A549 (cell line): ENCODE measurements at regions not wholly inside any gene's neighbourhood (a gene's known extent, or its start where the extent isn't known, plus 50 kb on each side); places are given as distances from the start of the nearest gene placed in this dataset.

Source experiments
- ATAC-seq, 2 experiments: fragments of 200-7000 bp in 1 of 2; fragments of >200 bp in 1 of 2; cut with Nextera tagmentation in 1 of 2; cut with Tn5 transposase in 1 of 2; 3 replicates each; pipeline versions ENCODE4 v1.8.0 to v1.9.1; 2018 to 2020; ENCODE audit warnings: mild to moderate bottlenecking in 1 of 2, moderate library complexity in 1 of 2
- CTCF ChIA-PET: fragments of 300-600 bp; sonication (Branson Sonifier 250); formaldehyde crosslinking; extraction: SDS; loops from one replicate; lab custom pipeline; 2021; ENCODE audit warnings: antibody characterized with exemption, inconsistent platforms; lab: Yijun Ruan, JAX
- POLR2A ChIA-PET: fragments of 350-600 bp; formaldehyde crosslinking; extraction: SDS; loops from one replicate; lab custom pipeline; 2021; ENCODE audit warnings: antibody characterized with exemption, inconsistent platforms; lab: Yijun Ruan, JAX
- DNase-seq, 2 experiments: peaks; one replicate each; pipeline versions ENCODE4 v3.0.0 to v3.0.0-alpha.2; 2011 to 2016; ENCODE audit warnings: low read depth in 1 of 2, low spot score in 1 of 2
- FAIRE-seq: peaks from 2 replicates; lab custom pipeline; 2011; peaks lifted over from hg19 to GRCh38; lab: Jason Lieb, UNC
- H3K27ac ChIP-seq, 2 experiments: fragments of >200 bp; sonication (Bioruptor Twin); formaldehyde crosslinking; 3 replicates each; pipeline ENCODE4 v1.5.1; 2016 to 2017
- H3K4me1 ChIP-seq: fragments of >200 bp; sonication (Bioruptor Twin); formaldehyde crosslinking; 3 replicates; pipeline ENCODE4 v1.6.1; 2016
- H3K4me2 ChIP-seq: fragments of >200 bp; sonication (Bioruptor Twin); formaldehyde crosslinking; 3 replicates; pipeline ENCODE4 v1.6.1; 2016
- H3K4me3 ChIP-seq: fragments of >200 bp; sonication (Bioruptor Twin); formaldehyde crosslinking; 3 replicates; pipeline ENCODE4 v1.5.1; 2016
- H3K9me3 ChIP-seq: fragments of >200 bp; sonication (Bioruptor Twin); formaldehyde crosslinking; 3 replicates; pipeline ENCODE4 v1.6.1; 2016
- BHLHE40 ChIP-seq: IDR thresholded peaks from 2 replicates; pipeline ENCODE4 v1.6.1; 2012; ENCODE audit warnings: low read depth, low read length, inconsistent platforms
- CHD4 ChIP-seq: fragments of 200-600 bp; sonication (generic); IDR thresholded peaks from 2 replicates; pipeline ENCODE4 v1.6.1; 2016; ENCODE audit warnings: antibody characterized with exemption, mild to moderate bottlenecking, borderline replicate concordance
- EHMT2 ChIP-seq: fragments of 200-600 bp; sonication (generic); IDR thresholded peaks from 2 replicates; pipeline ENCODE4 v1.6.1; 2016; ENCODE audit warnings: antibody characterized with exemption, low read depth, mild to moderate bottlenecking, moderate library complexity
- EP300 ChIP-seq, 2 experiments: fragments of >200 bp; sonication (Bioruptor Twin); formaldehyde crosslinking; IDR thresholded peaks; 2 replicates in 1 of 2; 3 replicates in 1 of 2; pipeline ENCODE4 v1.6.1; 2016 to 2017
- FOSB ChIP-seq: fragments of 250-450 bp; sonication (Bioruptor Pico); IDR thresholded peaks from 2 replicates; pipeline ENCODE4 v1.5.0; 2020; ENCODE audit warnings: mild to moderate bottlenecking, moderate library complexity
- HDAC2 ChIP-seq: fragments of 200-600 bp; sonication (generic); IDR thresholded peaks from 2 replicates; pipeline ENCODE4 v1.6.1; 2016
- HEYL ChIP-seq: fragments of 250-450 bp; sonication (Bioruptor Pico); IDR thresholded peaks from 2 replicates; pipeline ENCODE4 v1.8.0; 2021; ENCODE audit warnings: mild to moderate bottlenecking, moderate library complexity
- JUNB ChIP-seq: fragments of >200 bp; sonication (Bioruptor Twin); formaldehyde crosslinking; IDR thresholded peaks from 2 replicates; pipeline ENCODE4 v1.6.1; 2016
- KDM1A ChIP-seq: fragments of 200-600 bp; sonication (generic); IDR thresholded peaks from 2 replicates; pipeline ENCODE4 v1.6.1; 2016; ENCODE audit warnings: low read depth, mild to moderate bottlenecking
- MAFK ChIP-seq: fragments of 450-650 bp; IDR thresholded peaks from 2 replicates; pipeline ENCODE4 v1.6.1; 2014; ENCODE audit not compliant: partially characterized antibody
- MAZ ChIP-seq: fragments of 150-350 bp; IDR thresholded peaks from 2 replicates; pipeline ENCODE4 v1.6.1; 2014; ENCODE audit warnings: antibody characterized with exemption, low read depth, low read length, borderline replicate concordance
- NFE2L2 ChIP-seq: fragments of 150-350 bp; conservative IDR thresholded peaks from 2 replicates; pipeline ENCODE4 v1.6.1; 2014; ENCODE audit warnings: low read length
- NPAS2 ChIP-seq: fragments of 250-450 bp; sonication (Bioruptor Pico); IDR thresholded peaks from 2 replicates; pipeline ENCODE4 v1.8.0; 2022; ENCODE audit warnings: mild to moderate bottlenecking, moderate library complexity, borderline replicate concordance
- POLR2A ChIP-seq: IDR thresholded peaks from 2 replicates; pipeline ENCODE4 v1.6.1; 2012; ENCODE audit warnings: mild to moderate bottlenecking, low read length
- RAD21 ChIP-seq, 2 experiments: fragments of >200 bp in 1 of 2; sonication (Bioruptor Twin) in 1 of 2; formaldehyde crosslinking in 1 of 2; IDR thresholded peaks in 1 of 2; conservative IDR thresholded peaks in 1 of 2; 2 replicates in 1 of 2; 3 replicates in 1 of 2; pipeline ENCODE4 v1.6.1; 2012 to 2018; ENCODE audit warnings: inconsistent platforms in 1 of 2
- RARB ChIP-seq: fragments of 250-450 bp; sonication (Bioruptor Pico); IDR thresholded peaks from 2 replicates; pipeline ENCODE4 v1.8.0; 2021; ENCODE audit warnings: mild to moderate bottlenecking, moderate library complexity
- RFX5 ChIP-seq: fragments of 450-650 bp; IDR thresholded peaks from 2 replicates; pipeline ENCODE4 v1.7.1; 2014; ENCODE audit warnings: antibody characterized with exemption, mild to moderate bottlenecking, moderate library complexity
- RNF2 ChIP-seq: fragments of 200-600 bp; sonication (generic); IDR thresholded peaks from 2 replicates; pipeline ENCODE4 v1.6.1; 2016; ENCODE audit warnings: low read depth, mild to moderate bottlenecking, antibody characterized with exemption, moderate library complexity, borderline replicate concordance
- SREBF2 ChIP-seq: fragments of 450-650 bp; IDR thresholded peaks from 2 replicates; pipeline ENCODE4 v1.6.1; 2014; ENCODE audit warnings: mild to moderate bottlenecking, moderate library complexity
- ZC3H11A ChIP-seq: fragments of 450-650 bp; IDR thresholded peaks from 2 replicates; pipeline ENCODE4 v1.6.1; 2014; ENCODE audit warnings: antibody characterized with exemption, mild to moderate bottlenecking
- ZFP36 ChIP-seq: fragments of 450-650 bp; IDR thresholded peaks from 2 replicates; pipeline ENCODE4 v1.6.1; 2014; ENCODE audit warnings: borderline replicate concordance; ENCODE audit not compliant: partially characterized antibody
- ZNF302 ChIP-seq: fragments of 250-450 bp; sonication (Bioruptor Pico); IDR thresholded peaks from 2 replicates; pipeline ENCODE4 v1.9.0; 2021; ENCODE audit warnings: inconsistent platforms, mild to moderate bottlenecking, moderate library complexity
- ZSCAN20 ChIP-seq: fragments of 250-450 bp; sonication (Bioruptor Pico); IDR thresholded peaks from 2 replicates; pipeline ENCODE4 v1.8.0; 2022; ENCODE audit warnings: mild to moderate bottlenecking, moderate library complexity
- WGBS: methylation state at CpG from one replicate; pipeline ENCODE4 v1.1.6; 2017; ENCODE audit errors: missing lambda C conversion rate; 5-methylcytosine and 5-hydroxymethylcytosine counted together
- TF ChIP-seq, protein P1 (sequence below): fragments of >200 bp; sonication (Bioruptor Twin); formaldehyde crosslinking; IDR thresholded peaks from 2 replicates; pipeline ENCODE4 v1.6.1; 2016
- TF ChIP-seq, protein P2 (sequence below): IDR thresholded peaks from 2 replicates; pipeline ENCODE4 v1.6.1; 2012
- TF ChIP-seq, protein P3 (sequence below): fragments of >200 bp; sonication (Bioruptor Twin); formaldehyde crosslinking; IDR thresholded peaks from 3 replicates; pipeline ENCODE4 v1.6.1; 2016
- TF ChIP-seq, protein P4 (sequence below): fragments of 450-650 bp; IDR thresholded peaks from 2 replicates; pipeline ENCODE4 v1.6.1; 2014; ENCODE audit warnings: antibody characterized with exemption

DNA sequence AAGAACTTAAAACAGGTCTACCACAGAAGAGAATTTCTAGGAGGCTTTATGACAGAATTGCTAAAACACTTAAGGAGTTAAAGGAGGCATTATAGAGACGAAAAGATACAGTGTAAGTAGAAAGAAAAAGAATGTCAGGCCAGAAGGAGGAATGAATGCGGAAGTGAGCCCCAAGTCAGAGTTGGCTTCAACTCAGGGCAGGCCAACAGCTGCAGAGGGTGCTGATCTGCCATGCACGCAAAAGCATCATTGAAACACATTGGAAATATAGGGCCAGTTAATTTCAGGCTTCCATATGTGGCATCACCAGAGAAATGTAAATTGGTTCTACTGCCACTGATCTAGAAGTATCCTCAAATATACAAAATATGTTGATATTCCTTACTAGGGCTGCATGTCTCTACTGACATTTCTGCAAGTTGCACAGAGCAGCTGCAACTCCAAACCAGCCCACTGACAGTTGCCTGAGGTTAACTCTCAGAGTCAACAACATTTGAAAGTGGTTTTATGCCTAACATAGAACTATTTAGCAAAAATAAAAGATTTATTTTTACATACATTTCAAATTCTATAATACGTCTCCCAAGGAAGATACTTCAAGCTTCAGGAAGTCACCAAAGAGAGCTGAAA is 324.1 kb downstream of the C11orf87 start:
- H3K9me3 ChIP-seq, result no peaks in the 10 kb centered on the region
- no peak for ATAC-seq
- POLR2A ChIA-PET, result no interaction called here
- CTCF ChIA-PET, result no interaction called here
- H3K4me1 ChIP-seq, result no peaks in the 10 kb centered on the region
- H3K4me2 ChIP-seq, result no peak overlapping the region
- TF ChIP-seq RNF2 (no peak), ZNF302 (CRISPR knock-in tag) (no peak), HDAC2 (no peak), SREBF2 (no peak), EP300 (IDR thresholded peaks at IDR 0.05) (no peak), NPAS2 (CRISPR knock-in tag) (no peak), RAD21 (conservative IDR thresholded peaks at IDR 0.05 in 1 of 2, IDR thresholded peaks at IDR 0.05 in 1 of 2) (no peak), ZC3H11A (no peak), ZFP36 (no peak), NFE2L2 (no peak), HEYL (CRISPR knock-in tag) (no peak), POLR2A (no peak), RARB (no peak), CHD4 (no peak)
- TF ChIP-seq, protein P1, sequence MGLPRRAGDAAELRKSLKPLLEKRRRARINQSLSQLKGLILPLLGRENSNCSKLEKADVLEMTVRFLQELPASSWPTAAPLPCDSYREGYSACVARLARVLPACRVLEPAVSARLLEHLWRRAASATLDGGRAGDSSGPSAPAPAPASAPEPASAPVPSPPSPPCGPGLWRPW, result no peak
- TF ChIP-seq, protein P2, sequence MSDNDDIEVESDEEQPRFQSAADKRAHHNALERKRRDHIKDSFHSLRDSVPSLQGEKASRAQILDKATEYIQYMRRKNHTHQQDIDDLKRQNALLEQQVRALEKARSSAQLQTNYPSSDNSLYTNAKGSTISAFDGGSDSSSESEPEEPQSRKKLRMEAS, result no peak
- TF ChIP-seq, protein P3, sequence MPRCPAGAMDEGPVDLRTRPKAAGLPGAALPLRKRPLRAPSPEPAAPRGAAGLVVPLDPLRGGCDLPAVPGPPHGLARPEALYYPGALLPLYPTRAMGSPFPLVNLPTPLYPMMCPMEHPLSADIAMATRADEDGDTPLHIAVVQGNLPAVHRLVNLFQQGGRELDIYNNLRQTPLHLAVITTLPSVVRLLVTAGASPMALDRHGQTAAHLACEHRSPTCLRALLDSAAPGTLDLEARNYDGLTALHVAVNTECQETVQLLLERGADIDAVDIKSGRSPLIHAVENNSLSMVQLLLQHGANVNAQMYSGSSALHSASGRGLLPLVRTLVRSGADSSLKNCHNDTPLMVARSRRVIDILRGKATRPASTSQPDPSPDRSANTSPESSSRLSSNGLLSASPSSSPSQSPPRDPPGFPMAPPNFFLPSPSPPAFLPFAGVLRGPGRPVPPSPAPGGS, result no peak
- TF ChIP-seq, protein P4, sequence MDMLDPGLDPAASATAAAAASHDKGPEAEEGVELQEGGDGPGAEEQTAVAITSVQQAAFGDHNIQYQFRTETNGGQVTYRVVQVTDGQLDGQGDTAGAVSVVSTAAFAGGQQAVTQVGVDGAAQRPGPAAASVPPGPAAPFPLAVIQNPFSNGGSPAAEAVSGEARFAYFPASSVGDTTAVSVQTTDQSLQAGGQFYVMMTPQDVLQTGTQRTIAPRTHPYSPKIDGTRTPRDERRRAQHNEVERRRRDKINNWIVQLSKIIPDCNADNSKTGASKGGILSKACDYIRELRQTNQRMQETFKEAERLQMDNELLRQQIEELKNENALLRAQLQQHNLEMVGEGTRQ, result no peak
- no peak overlapping the region for H3K4me3 ChIP-seq
- no peak for DNase-seq
- FAIRE-seq, result no peak
- no peak overlapping the region for H3K27ac ChIP-seq
- 51% methylated on average over 4 of the region's 4 CpGs for WGBS

DNA sequence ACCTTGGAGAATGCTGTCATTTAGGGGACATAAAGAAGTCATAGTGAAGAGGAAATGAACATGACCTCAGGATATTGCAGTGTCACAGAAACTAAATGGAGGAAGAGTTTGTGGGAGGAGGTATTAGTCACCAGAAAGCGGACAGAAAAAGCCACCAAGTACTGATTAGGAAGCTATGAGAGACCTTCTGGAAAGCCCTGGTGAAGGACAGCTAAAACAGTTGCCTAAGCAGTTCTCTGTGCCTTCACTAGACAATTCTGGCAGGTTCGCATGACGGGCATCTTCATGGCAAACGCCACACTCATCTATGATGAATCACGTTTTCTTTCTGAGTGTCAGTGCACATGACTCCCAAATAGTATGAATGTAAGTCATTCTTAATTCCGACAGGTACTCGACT is 325.8 kb downstream of the C11orf87 start:
- ATAC-seq (no peak), FAIRE-seq (no peak), DNase-seq (no peak)
- TF ChIP-seq ZSCAN20 (CRISPR knock-in tag) (no peak), BHLHE40 (no peak), MAFK (no peak), KDM1A (no peak), MAZ (no peak), JUNB (no peak), RFX5 (no peak), FOSB (CRISPR knock-in tag) (no peak), EHMT2 (no peak)
- H3K4me2 ChIP-seq, result no peak overlapping the region
- H3K27ac ChIP-seq, result no peak overlapping the region
- POLR2A ChIA-PET, result no interaction called here
- no peaks in the 10 kb centered on the region for H3K4me1 ChIP-seq
- no peaks in the 10 kb centered on the region for H3K9me3 ChIP-seq
- no peak overlapping the region for H3K4me3 ChIP-seq
- CTCF ChIA-PET, result no interaction called here
- whole genome bisulfite sequencing, result 3% methylated on average over 7 of the region's 7 CpGs
